GM12874 (cell line): ENCODE measurements at regions not wholly inside any gene's neighbourhood (a gene's known extent, or its start where the extent isn't known, plus 50 kb on each side); places are given as distances from the start of the nearest gene placed in this dataset.

Experiments
- TF ChIP-seq, protein P1 (sequence below): IDR thresholded peaks from 2 replicates; pipeline ENCODE4 v1.5.1; 2011; ENCODE audit warnings: low read depth, mild to moderate bottlenecking, control low read depth, low read length, moderate library complexity; ENCODE audit not compliant: insufficient read depth

DNA sequence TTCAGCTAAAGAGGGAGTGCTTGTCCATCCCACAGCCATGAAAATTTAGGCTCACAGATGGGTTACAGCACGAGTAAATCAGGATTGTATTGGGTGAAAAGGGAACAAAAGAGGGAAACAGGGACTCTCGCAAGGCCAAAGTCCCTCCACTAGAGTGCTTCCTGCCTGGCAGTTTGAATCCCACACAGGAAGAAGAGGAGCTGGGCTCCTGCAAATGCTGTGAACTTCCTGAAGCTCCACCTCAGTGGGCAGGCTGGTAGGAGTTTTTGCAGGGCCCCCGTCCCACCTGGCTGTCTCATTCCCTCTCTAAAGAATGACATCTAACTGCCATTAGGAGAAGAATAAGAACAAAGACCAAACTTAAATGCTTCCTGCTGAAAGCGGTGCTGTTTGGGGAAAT lies 712.0 kb upstream of the PRMT6 start:
- TF ChIP-seq, protein P1, sequence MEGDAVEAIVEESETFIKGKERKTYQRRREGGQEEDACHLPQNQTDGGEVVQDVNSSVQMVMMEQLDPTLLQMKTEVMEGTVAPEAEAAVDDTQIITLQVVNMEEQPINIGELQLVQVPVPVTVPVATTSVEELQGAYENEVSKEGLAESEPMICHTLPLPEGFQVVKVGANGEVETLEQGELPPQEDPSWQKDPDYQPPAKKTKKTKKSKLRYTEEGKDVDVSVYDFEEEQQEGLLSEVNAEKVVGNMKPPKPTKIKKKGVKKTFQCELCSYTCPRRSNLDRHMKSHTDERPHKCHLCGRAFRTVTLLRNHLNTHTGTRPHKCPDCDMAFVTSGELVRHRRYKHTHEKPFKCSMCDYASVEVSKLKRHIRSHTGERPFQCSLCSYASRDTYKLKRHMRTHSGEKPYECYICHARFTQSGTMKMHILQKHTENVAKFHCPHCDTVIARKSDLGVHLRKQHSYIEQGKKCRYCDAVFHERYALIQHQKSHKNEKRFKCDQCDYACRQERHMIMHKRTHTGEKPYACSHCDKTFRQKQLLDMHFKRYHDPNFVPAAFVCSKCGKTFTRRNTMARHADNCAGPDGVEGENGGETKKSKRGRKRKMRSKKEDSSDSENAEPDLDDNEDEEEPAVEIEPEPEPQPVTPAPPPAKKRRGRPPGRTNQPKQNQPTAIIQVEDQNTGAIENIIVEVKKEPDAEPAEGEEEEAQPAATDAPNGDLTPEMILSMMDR = no peak

DNA sequence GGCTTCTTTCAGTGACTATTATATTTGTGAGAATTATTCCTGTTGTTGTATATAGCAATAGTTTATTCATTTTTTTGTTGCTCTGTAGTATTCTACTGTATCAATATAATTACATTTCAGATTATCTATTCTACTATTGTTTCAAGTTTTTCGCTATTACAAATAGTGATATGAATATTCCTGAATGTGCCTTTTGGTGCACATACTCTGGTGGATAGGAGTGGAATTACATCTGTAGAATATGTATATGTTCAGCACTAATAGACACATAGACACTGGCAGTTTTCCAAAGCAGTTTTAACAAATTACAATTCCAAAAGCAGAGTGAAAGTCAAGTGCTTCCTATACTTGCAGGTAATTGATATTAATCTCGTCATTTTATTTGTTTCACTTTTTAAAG lies 696.2 kb upstream of the PRMT6 start:
- TF ChIP-seq, protein P1 = peak; percentile 24; the same call in 1 of the 2 replicates

DNA sequence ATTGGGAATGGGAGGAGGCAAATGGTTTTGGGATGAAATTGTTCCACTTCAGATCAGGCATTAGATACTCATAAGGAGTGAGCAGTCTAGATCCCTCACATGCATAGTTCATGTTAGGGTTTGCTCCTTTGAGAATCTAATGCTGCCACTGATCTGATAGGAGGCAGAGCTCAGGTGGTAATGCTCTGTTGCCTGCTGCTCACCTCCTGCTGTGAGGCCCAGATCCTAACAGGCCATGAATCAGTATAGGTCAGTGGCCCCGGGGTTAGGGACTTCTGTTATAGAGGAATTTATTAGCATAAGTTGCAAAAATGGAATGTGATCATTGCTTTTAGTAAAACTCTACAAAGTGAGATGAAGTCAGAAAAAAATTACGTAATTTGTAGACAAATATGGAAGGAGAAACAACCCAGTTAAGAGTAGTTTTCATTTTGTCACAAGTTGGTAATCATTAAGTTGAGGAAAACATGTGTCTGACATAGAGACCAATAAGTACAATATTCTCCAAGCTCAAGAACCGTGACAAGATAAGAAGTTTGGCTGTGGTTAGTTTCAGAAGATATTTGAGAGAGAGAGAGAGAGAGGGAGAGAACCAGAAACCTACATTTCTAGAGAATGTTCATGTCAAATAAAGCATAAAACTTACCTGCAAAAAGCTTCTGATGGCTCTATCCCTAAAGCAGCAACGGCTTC lies 689.7 kb upstream of the PRMT6 start:
- TF ChIP-seq, protein P1 = no peak

DNA sequence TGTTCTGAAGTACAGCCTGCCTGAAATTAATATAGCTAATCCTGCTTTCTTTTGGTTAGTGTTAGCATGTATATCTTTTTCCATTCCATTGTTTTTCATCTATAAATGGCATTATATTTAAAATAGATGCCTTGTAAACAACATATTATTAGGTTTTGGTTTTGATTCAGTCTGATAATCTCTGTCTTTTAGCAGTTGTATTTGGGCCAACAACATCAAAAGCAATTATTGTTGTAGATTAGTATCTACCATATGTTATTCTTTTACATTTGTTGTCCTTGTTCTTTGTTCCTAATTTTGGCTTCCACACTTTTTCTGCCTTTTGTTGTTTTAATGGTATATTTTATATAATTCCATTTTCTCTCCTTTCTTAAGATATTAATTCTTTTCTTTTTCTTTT lies 678.2 kb upstream of the PRMT6 start:
- TF ChIP-seq, protein P1 = no peak

DNA sequence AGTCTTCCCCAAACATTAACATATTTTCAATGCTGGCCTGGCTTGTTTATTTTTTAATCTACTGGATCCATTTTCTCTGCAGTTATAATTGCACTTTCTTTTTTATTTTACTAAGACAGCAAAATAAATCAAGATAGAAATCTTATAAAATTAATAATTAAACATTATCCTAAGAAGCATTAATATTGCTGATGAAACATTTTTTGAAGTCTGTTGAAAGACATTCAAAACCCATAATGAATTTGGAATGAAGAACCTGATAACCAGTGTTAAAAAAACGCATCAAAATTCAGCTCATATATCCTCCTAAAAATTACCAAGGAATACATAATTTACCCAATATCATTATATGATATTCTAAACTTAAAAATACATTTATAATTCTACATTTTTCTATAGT lies 675.7 kb upstream of the PRMT6 start:
- TF ChIP-seq, protein P1 = no peak

DNA sequence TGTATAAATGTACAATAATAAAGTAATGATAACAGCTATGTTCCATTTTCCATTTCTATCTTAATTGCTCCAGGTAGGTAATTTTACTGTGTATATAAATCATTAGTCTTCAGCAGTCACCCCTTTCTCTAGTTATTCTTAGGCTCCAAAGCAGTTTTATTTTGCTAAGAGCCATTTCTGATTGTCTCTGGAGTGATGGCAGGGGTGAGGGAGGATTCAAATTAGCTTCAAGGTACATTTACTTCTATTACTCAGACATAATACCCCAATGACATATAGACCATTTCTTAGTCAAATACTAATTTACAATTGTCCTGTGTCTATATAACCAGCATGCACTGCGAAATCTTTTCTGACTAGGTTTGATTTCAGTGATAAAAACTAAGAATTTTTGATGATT lies 663.4 kb upstream of the PRMT6 start:
- TF ChIP-seq, protein P1 = no peak

DNA sequence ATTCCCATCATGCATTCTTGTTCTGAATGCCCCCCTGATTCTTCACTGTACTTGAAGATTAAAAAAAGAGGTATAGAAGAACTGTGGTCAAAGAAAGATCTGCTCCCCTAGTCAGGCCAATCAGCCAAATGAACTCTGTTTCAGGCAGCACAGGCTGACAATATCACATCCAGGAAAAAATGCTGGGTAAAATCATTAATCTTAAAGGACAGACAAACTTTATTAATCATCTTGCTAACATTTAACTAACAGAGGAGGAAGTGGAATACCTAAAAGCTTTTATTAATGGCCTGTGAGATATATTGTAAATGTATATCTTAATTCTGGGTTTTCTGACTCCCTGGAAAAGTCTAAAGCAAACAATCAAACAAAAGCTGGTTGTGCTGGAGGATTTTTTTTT lies 660.5 kb upstream of the PRMT6 start:
- TF ChIP-seq, protein P1 = no peak

DNA sequence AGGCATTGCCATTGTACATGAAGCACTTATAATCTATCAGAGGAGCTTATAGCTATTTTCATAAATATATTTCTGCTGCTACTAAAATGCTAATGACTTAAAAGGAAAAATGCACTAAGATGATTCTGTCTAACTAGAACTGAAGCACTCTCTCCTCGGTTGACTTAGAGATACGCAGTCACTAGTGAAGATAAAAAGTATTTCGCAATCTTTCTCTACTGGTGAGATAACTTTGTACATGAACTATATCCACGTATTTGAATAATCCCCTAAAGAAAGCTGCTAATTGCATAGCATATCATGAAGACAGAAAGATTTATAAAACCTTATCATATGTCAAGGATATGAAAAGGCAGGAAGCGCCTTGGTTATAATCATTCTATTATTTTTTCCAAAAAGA lies 658.1 kb upstream of the PRMT6 start:
- TF ChIP-seq, protein P1 = no peak
